ENCODE measurements at regions not wholly inside any gene's neighbourhood (a gene's known extent, or its start where the extent isn't known, plus 50 kb on each side); places are given as distances from the start of the nearest gene placed in this dataset.
A peak's percentile ranks its signal among the peaks of the same experiment; 100 is the strongest.
"Not testable (repeated sequence)": the region's sequence is repeated elsewhere in the genome, so short reads cannot be mapped to it uniquely, and the experiment has no call there.

- in situ Hi-C loops (cut with HindIII; ENCODE audit: low sequenced_read_pairs); DNase-seq (ENCODE audit: low read depth, low spot score); H3K4me3 ChIP-seq (ENCODE audit: low read depth, low read length): not testable (repeated sequence)
These were observed 176.4 kb downstream of the BCL2L11 start for GRCh38 chr2:111297128-111297527.

- DNase-seq (ENCODE audit: low read depth, low spot score); in situ Hi-C loops (cut with HindIII; ENCODE audit: low sequenced_read_pairs); H3K4me3 ChIP-seq (ENCODE audit: low read depth, low read length): not testable (repeated sequence)
These were observed 178.2 kb downstream of the BCL2L11 start for GRCh38 chr2:111298927-111299326.

- H3K4me3 ChIP-seq (ENCODE audit: low read depth, low read length); in situ Hi-C loops (cut with HindIII; ENCODE audit: low sequenced_read_pairs); DNase-seq (ENCODE audit: low read depth, low spot score): not testable (repeated sequence)
These were observed 178.9 kb downstream of the BCL2L11 start for GRCh38 chr2:111299635-111300034.

DNA sequence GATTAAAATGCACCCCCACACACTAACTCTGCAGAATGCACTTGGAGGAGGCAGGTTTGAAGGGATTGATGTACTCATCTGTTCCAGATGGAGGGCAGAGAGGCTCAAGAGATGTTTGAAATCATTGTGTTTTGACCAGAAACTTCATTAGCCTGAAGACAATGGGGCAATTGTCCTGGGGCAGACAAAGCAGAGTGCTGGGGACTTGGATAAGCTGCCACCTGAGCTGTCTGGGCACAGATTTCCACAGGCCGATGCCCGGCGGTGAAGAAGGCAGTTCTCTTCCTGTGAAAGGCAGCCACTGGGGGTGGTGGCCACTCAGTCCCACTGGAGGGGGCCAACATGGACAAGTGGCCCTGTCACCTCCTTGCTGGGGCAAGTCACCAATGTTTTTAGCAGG lies 181.0 kb downstream of the BCL2L11 start:
- H3K4me3 ChIP-seq (ENCODE audit: low read depth, low read length), result not testable (repeated sequence)

DNA sequence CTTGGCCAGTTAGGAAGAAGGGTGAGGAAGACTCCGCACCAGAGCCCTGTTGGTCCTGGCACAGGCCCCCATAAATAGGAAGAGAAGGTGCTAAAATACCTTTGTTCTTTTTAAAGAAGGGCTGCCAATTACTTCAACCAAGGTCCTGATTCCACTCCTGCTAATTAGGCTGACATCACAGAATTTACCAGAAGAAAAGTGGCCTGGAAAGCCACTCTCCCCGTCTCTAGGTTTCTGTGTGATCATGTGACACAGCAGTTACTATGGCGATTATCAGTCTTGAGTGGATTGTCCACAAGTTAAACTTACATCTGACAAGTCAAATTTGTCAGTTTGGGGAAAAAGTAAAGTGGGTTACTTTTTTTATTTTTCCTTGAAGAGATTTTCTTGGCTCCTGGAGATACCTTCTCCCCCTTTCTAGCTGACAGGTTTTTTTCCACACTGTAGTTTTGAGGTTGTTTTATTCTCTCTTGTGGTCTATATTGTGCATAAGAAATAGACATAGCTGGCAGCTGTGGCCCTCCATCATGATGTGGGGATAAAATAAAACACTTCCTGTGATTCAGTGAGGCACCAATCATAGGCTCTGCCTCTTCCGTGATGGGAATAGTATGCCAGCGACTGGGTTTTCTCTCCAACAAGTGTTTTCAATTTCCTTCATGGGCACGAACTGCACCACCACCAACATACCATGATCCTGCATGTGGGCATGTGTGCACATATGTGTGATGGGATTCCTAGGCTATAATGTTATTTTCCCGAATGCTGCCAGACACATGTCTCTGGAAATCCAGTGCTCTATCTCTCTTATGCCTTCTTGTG lies 181.9 kb downstream of the BCL2L11 start:
- in situ Hi-C loops (cut with HindIII; ENCODE audit: low sequenced_read_pairs); DNase-seq (ENCODE audit: low read depth, low spot score); H3K4me3 ChIP-seq (ENCODE audit: low read depth, low read length): not testable (repeated sequence)

More for the DNA sequence above, 181.0 kb downstream of the BCL2L11 start:
- in situ Hi-C loops (cut with HindIII; ENCODE audit: low sequenced_read_pairs); DNase-seq (ENCODE audit: low read depth, low spot score): not testable (repeated sequence)

DNA sequence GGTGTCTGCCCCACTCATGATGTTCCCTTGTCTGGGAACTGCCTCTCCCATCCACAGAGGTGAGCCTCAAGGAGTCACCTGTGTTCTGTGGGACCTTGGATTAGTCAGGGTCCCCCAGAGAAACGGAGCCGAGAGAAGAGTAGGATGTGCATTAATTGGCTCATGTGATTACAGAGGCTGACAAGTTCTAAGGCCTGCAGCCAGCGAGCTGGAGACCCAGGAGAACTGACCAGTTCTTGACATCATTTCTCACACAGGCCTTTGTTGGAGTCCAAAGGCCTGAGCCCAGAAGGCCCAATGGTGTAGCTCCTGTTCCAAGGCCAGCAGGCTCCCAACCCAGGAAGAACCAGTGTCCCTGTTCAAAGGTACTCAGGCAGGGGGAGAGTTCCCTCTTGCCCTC lies 186.6 kb downstream of the BCL2L11 start:
- H3K4me3 ChIP-seq (ENCODE audit: low read depth, low read length); DNase-seq (ENCODE audit: low read depth, low spot score); in situ Hi-C loops (cut with HindIII; ENCODE audit: low sequenced_read_pairs): not testable (repeated sequence)

DNA sequence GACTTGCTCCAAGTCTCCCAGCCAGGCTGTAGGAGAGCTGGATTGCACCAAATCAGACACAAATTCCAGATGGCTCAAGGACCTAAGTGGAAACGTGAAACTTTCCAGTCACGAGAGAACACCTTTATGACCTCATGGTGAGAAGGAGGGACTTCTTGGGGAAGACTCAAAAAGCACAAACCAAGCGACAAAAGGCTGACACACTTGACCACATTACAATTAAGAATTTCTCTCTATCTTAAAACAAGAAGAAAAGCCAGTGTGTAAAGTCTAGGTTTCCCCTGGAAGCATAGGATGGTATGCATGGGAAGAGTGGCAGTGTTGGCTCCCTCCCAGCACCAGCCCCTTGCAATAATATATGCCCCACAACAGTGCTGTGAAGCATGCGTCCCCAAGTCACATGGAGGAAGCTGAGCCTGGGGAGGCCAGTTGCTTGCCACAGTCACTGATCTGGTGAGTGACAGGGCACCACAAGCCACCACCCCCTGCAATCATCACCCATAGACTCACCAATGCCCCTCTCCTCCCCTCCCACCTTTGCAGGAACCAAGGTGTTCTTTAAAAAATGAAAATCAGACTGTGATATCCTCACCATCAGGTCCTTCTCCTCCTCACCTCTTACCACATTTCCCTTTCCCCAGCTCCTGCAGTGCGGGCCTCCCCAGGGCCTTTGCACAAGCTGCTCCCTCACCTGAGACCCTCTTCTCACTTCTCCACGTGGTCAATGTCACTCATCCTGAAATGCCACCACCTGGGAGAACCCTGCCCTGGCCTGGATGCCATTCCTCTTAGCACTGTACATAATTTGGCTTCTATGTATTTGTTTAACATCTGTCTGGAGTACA lies 188.7 kb downstream of the BCL2L11 start:
- H3K4me3 ChIP-seq (ENCODE audit: low read depth, low read length); in situ Hi-C loops (cut with HindIII; ENCODE audit: low sequenced_read_pairs); DNase-seq (ENCODE audit: low read depth, low spot score): not testable (repeated sequence)

- H3K4me3 ChIP-seq (ENCODE audit: low read depth, low read length); in situ Hi-C loops (cut with HindIII; ENCODE audit: low sequenced_read_pairs); DNase-seq (ENCODE audit: low read depth, low spot score): not testable (repeated sequence)
These were observed 189.7 kb downstream of the BCL2L11 start for GRCh38 chr2:111310395-111310794.

- DNase-seq (ENCODE audit: low read depth, low spot score); H3K4me3 ChIP-seq (ENCODE audit: low read depth, low read length); in situ Hi-C loops (cut with HindIII; ENCODE audit: low sequenced_read_pairs): not testable (repeated sequence)
These were observed 190.9 kb downstream of the BCL2L11 start for GRCh38 chr2:111311568-111311967.

DNA sequence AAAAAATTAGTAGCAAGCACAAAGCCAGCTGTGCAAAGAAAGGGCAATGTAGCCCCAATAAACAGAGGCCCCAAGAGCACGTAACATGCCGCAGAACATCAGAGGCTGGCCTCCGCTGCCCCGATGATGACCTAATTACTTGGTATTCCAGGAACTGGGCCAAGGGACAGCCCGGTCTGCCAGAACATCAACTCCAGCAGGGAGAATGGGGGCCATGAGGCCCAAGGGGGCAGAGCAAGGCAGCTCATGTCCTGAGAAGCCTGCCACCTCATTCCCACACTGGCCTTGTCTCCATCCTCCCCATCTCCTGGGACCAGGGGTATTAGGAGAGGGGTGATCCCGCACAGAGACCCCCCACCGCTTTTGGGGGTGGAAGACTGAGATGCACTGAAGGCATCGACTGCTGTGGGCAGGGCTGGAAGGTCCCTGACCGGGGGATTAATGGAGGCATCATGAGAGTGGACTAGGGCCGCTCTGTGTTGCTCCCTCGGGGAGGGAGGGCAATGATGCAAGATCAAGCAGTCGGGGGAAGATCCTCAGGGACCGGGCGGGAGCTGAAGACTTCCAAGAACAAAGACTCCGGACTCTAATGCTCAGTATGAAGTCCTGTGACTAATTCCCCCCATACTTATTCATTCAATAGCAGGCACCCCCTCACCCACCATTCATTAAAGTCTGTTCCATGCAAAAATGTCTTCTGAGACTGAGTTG lies 192.3 kb downstream of the BCL2L11 start:
- in situ Hi-C loops (cut with HindIII; ENCODE audit: low sequenced_read_pairs); H3K4me3 ChIP-seq (ENCODE audit: low read depth, low read length): not testable (repeated sequence)
- peak; percentile 74 for DNase-seq (ENCODE audit: low read depth, low spot score)

- in situ Hi-C loops (cut with HindIII; ENCODE audit: low sequenced_read_pairs); H3K4me3 ChIP-seq (ENCODE audit: low read depth, low read length); DNase-seq (ENCODE audit: low read depth, low spot score): not testable (repeated sequence)
These were observed 193.0 kb downstream of the BCL2L11 start for GRCh38 chr2:111313711-111314110.

- DNase-seq (ENCODE audit: low read depth, low spot score); in situ Hi-C loops (cut with HindIII; ENCODE audit: low sequenced_read_pairs); H3K4me3 ChIP-seq (ENCODE audit: low read depth, low read length): not testable (repeated sequence)
These were observed 194.6 kb downstream of the BCL2L11 start for GRCh38 chr2:111315188-111315917.

DNA sequence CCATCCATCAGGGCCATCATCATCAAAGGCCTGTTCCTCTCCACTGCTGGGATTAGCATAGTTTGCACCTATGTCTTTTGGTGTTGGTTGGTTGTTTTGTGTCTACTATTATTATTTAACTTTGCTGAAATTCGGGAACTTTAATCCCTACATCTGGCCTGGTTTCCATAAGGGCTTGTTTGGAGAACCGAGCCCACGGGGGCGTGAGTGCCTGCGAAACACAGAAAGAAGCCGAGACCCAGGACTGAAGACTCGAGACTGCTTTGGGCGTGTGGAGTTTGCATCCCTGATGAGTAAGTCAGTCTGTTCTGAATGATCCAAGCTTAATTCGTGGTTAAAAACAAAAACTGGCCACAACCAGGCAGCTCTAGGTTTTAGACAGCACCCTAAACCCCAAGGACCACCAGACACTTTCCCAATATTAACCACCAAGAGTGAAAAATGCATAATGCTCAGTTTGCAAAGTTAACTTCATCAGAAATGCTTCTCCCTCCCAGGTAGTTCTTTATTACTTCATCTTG lies 195.6 kb downstream of the BCL2L11 start:
- in situ Hi-C loops (cut with HindIII; ENCODE audit: low sequenced_read_pairs); H3K4me3 ChIP-seq (ENCODE audit: low read depth, low read length); DNase-seq (ENCODE audit: low read depth, low spot score): not testable (repeated sequence)

- in situ Hi-C loops (cut with HindIII; ENCODE audit: low sequenced_read_pairs); DNase-seq (ENCODE audit: low read depth, low spot score); H3K4me3 ChIP-seq (ENCODE audit: low read depth, low read length): not testable (repeated sequence)
These were observed 196.3 kb downstream of the BCL2L11 start for GRCh38 chr2:111316881-111317549.

DNA sequence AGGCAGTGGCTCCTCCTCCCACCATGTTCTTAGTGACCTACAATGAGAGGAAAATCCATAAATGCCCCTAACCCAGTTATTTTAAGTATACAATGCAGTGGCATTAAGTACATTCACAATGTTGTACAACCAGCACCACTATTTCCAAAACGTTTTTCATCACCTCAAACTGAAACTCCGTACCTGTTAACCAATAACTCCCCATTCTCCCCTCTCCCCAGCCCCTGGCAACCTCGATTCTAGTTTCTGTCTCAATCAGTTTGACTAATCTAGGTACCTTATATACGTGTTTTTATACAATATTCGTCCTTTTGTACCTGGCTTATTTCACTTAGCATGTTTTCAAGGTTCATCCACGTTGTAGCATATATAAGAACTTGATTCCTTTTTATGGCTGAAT lies 198.8 kb downstream of the BCL2L11 start:
- DNase-seq (ENCODE audit: low read depth, low spot score); in situ Hi-C loops (cut with HindIII; ENCODE audit: low sequenced_read_pairs); H3K4me3 ChIP-seq (ENCODE audit: low read depth, low read length): not testable (repeated sequence)

GRCh38 chr2:111320264-111320663 lies 199.6 kb downstream of the BCL2L11 start:
- peak; percentile 0 for DNase-seq (ENCODE audit: low read depth, low spot score)

More at GRCh38 chr2:111320264-111320663, 199.6 kb downstream of the BCL2L11 start:
- in situ Hi-C loops (cut with HindIII; ENCODE audit: low sequenced_read_pairs); H3K4me3 ChIP-seq (ENCODE audit: low read depth, low read length): not testable (repeated sequence)

Data from astrocyte of the spinal cord (primary cell).